ENCODE measurements at regions not wholly inside any gene's neighbourhood (a gene's known extent, or its start where the extent isn't known, plus 50 kb on each side); places are given as distances from the start of the nearest gene placed in this dataset.

GRCh38 chr5:107217721-107218130 is 453.0 kb downstream of the EFNA5 start:
- no peak for FAIRE-seq
- H3K27ac Mint-ChIP-seq (ENCODE audit: unreplicated experiment): no peak overlapping the region

GRCh38 chr5:107216587-107216986 is 454.1 kb downstream of the EFNA5 start:
- no peak overlapping the region for H3K9ac ChIP-seq (ENCODE audit: low read length)
- TF ChIP-seq CTCF (IDR thresholded peaks at IDR 0.05; ENCODE audit: insufficient read depth, low read depth, low read length) (no peak), EZH2 (IDR thresholded peaks at IDR 0.05; ENCODE audit: insufficient read depth, low read length) (no peak)
- H4K20me1 ChIP-seq (ENCODE audit: insufficient read depth, low read length): no peaks in the 10 kb centered on the region
- H2AFZ ChIP-seq (ENCODE audit: low read depth, low read length): no peak overlapping the region
- H3K79me2 ChIP-seq (ENCODE audit: insufficient read depth, low read length): no peaks in the 10 kb centered on the region
- Mint-ChIP-seq H3K36me3 (ENCODE audit: low read depth, unreplicated experiment) (no peaks in the 10 kb centered on the region), H3K4me1 (ENCODE audit: low read depth, unreplicated experiment) (peaks cover 6% of the 10 kb centered on the region), H3K4me3 (ENCODE audit: unreplicated experiment) (no peak overlapping the region), H3K9me3 (ENCODE audit: unreplicated experiment) (peaks cover 2% of the 10 kb centered on the region), H3K27ac (ENCODE audit: unreplicated experiment) (no peak overlapping the region), H3K27me3 (ENCODE audit: low read depth, unreplicated experiment) (no peaks in the 10 kb centered on the region)
- H3K36me3 ChIP-seq (ENCODE audit: insufficient read depth, low read length): no peaks in the 10 kb centered on the region
- DNase-seq (ENCODE audit: low read depth): no peak
- H3K27me3 ChIP-seq (ENCODE audit: insufficient read depth, low read length): no peaks in the 10 kb centered on the region
- H3K27ac ChIP-seq (ENCODE audit: low read depth, low read length): no peak overlapping the region
- no peak overlapping the region for H3K4me2 ChIP-seq (ENCODE audit: low read length)
- no peaks in the 10 kb centered on the region for H3K9me3 ChIP-seq (ENCODE audit: insufficient read depth, low read depth, low read length)
- no peak overlapping the region for H3K4me3 ChIP-seq (ENCODE audit: insufficient read depth, low read depth, low read length)
- no peak for FAIRE-seq
- peaks cover 7% of the 10 kb centered on the region for H3K4me1 ChIP-seq (ENCODE audit: insufficient read depth, low read length)

More at GRCh38 chr5:107217721-107218130, 453.0 kb downstream of the EFNA5 start:
- H3K4me1 ChIP-seq (ENCODE audit: insufficient read depth, low read length): peaks cover 7% of the 10 kb centered on the region
- peaks cover 2% of the 10 kb centered on the region for H3K9me3 Mint-ChIP-seq (ENCODE audit: unreplicated experiment)
- no peaks in the 10 kb centered on the region for H3K79me2 ChIP-seq (ENCODE audit: insufficient read depth, low read length)
- no peaks in the 10 kb centered on the region for H4K20me1 ChIP-seq (ENCODE audit: insufficient read depth, low read length)
- no peaks in the 10 kb centered on the region for H3K36me3 Mint-ChIP-seq (ENCODE audit: low read depth, unreplicated experiment)
- no peak for TF ChIP-seq EZH2 (IDR thresholded peaks at IDR 0.05; ENCODE audit: insufficient read depth, low read length)
- no peak for TF ChIP-seq CTCF (IDR thresholded peaks at IDR 0.05; ENCODE audit: insufficient read depth, low read depth, low read length)
- no peak overlapping the region for H3K9ac ChIP-seq (ENCODE audit: low read length)
- H3K36me3 ChIP-seq (ENCODE audit: insufficient read depth, low read length): no peaks in the 10 kb centered on the region
- peaks cover 6% of the 10 kb centered on the region for H3K4me1 Mint-ChIP-seq (ENCODE audit: low read depth, unreplicated experiment)
- H3K9me3 ChIP-seq (ENCODE audit: insufficient read depth, low read depth, low read length): no peaks in the 10 kb centered on the region
- H3K4me3 Mint-ChIP-seq (ENCODE audit: unreplicated experiment): no peak overlapping the region
- no peaks in the 10 kb centered on the region for H3K27me3 Mint-ChIP-seq (ENCODE audit: low read depth, unreplicated experiment)
- no peaks in the 10 kb centered on the region for H3K27me3 ChIP-seq (ENCODE audit: insufficient read depth, low read length)
- H2AFZ ChIP-seq (ENCODE audit: low read depth, low read length): no peak overlapping the region
- H3K4me3 ChIP-seq (ENCODE audit: insufficient read depth, low read depth, low read length): no peak overlapping the region
- DNase-seq (ENCODE audit: low read depth): no peak
- no peak overlapping the region for H3K27ac ChIP-seq (ENCODE audit: low read depth, low read length)
- H3K4me2 ChIP-seq (ENCODE audit: low read length): no peak overlapping the region

DNA sequence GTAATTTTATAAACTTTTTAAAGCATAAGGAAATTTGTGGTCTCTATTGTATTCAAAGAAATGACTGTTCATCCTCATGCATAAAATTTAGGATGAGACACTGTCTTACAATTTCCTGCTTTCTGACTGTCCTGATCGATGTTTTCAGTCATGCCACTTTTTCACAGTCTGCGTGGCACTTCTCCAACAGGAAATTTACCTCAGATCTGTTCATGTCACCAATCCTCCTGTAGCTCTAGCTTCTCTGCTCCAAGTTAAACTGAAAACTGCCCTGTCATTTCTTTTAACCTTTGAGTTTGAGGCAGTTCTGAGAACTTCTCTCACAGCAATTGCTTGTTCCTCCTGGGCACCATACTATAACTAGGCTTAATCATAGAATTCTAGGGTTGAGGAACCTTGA is 455.1 kb downstream of the EFNA5 start:
- no peak overlapping the region for H2AFZ ChIP-seq (ENCODE audit: low read depth, low read length)
- Mint-ChIP-seq H3K27ac (ENCODE audit: unreplicated experiment) (peak overlapping the region; percentile 87), H3K27me3 (ENCODE audit: low read depth, unreplicated experiment) (no peaks in the 10 kb centered on the region), H3K9me3 (ENCODE audit: unreplicated experiment) (peaks cover 2% of the 10 kb centered on the region), H3K4me3 (ENCODE audit: unreplicated experiment) (no peak overlapping the region), H3K4me1 (ENCODE audit: low read depth, unreplicated experiment) (peaks cover 6% of the 10 kb centered on the region), H3K36me3 (ENCODE audit: low read depth, unreplicated experiment) (no peaks in the 10 kb centered on the region)
- H3K4me2 ChIP-seq (ENCODE audit: low read length): peak overlapping the region; percentile 24
- H4K20me1 ChIP-seq (ENCODE audit: insufficient read depth, low read length): no peaks in the 10 kb centered on the region
- H3K9me3 ChIP-seq (ENCODE audit: insufficient read depth, low read depth, low read length): no peaks in the 10 kb centered on the region
- TF ChIP-seq EZH2 (IDR thresholded peaks at IDR 0.05; ENCODE audit: insufficient read depth, low read length) (no peak), CTCF (IDR thresholded peaks at IDR 0.05; ENCODE audit: insufficient read depth, low read depth, low read length) (no peak)
- DNase-seq (ENCODE audit: low read depth) (no peak), FAIRE-seq (no peak)
- H3K36me3 ChIP-seq (ENCODE audit: insufficient read depth, low read length): no peaks in the 10 kb centered on the region
- H3K27me3 ChIP-seq (ENCODE audit: insufficient read depth, low read length): no peaks in the 10 kb centered on the region
- H3K79me2 ChIP-seq (ENCODE audit: insufficient read depth, low read length): no peaks in the 10 kb centered on the region
- H3K4me1 ChIP-seq (ENCODE audit: insufficient read depth, low read length): peaks cover 7% of the 10 kb centered on the region
- H3K4me3 ChIP-seq (ENCODE audit: insufficient read depth, low read depth, low read length): no peak overlapping the region
- no peak overlapping the region for H3K9ac ChIP-seq (ENCODE audit: low read length)
- no peak overlapping the region for H3K27ac ChIP-seq (ENCODE audit: low read depth, low read length)

Measured in astrocyte (in vitro differentiated cells and primary cell).